ENCODE measurements at regions not wholly inside any gene's neighbourhood (a gene's known extent, or its start where the extent isn't known, plus 50 kb on each side); places are given as distances from the start of the nearest gene placed in this dataset.

DNA sequence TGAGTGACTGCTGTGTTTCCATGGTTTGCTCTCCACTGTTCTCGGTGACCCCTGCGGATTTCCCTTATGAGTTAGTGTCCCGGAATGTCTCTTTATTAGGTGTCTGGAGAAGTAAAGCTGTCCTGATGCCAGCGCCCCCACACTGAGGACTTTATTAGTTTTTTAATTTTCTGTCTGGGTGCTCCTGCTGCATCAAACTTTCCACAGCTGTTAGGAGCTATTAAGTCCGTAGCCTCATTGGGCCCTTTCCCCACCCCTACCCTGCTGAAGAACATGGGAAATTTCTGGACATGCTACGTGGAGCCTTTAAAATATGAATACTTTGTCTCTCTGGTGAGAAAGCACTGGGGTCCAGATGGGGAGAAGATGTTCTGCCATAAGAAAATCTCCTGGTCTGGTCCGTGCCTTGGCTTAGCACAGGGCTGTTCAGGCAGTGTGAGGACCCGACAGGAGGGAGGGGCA lies 161.7 kb upstream of the HES1 start:
- TF ChIP-seq CTCF (IDR thresholded peaks at IDR 0.05 in 8 of 11, conservative IDR thresholded peaks at IDR 0.05 in 3 of 11) (no peak), POLR2A (IDR thresholded peaks at IDR 0.05) (no peak)
